B cell (primary cell): ENCODE measurements at regions not wholly inside any gene's neighbourhood (a gene's known extent, or its start where the extent isn't known, plus 50 kb on each side); places are given as distances from the start of the nearest gene placed in this dataset.

Source experiments
- ATAC-seq: fragments of 200-7000 bp; cut with Tn5 transposase; one replicate; pipeline ENCODE4 v1.10.0; 2021; ENCODE audit warnings: low read depth, mild to moderate bottlenecking, moderate number of reproducible peaks, moderate library complexity
- CTCF ChIA-PET: fragments of 350-600 bp; sonication (Branson Sonifier 250); formaldehyde crosslinking; loops from one replicate; lab custom pipeline; 2021; ENCODE audit warnings: antibody characterized with exemption, inconsistent platforms; lab: Charles Lee
- POLR2A ChIA-PET: fragments of 350-600 bp; sonication (Branson Sonifier 250); formaldehyde crosslinking; loops from one replicate; lab custom pipeline; 2021; ENCODE audit warnings: antibody characterized with exemption; lab: Charles Lee
- DNase-seq: peaks from one replicate; pipeline ENCODE4 v3.0.0; 2013
- H2AFZ ChIP-seq: 2 replicates; pipeline ENCODE4 v1.6.1; 2012; ENCODE audit warnings: mild to moderate bottlenecking, low read depth, low read length; ENCODE audit not compliant: insufficient read depth, poor library complexity, severe bottlenecking
- H3K27ac ChIP-seq, 2 donors: 1 replicate in 1 of 2; 2 replicates in 1 of 2; pipeline ENCODE4 v1.5.1; 2012 to 2013; ENCODE audit warnings: low read length in 2 of 2, mild to moderate bottlenecking in 2 of 2, moderate library complexity in 1 of 2
- H3K27me3 ChIP-seq, 4 experiments: fragments of 200-600 bp in 1 of 4; sonication (generic) in 1 of 4; replicated peaks in 1 of 4; 1 replicate in 2 of 4; 2 replicates in 2 of 4; pipeline versions ENCODE4 v1.6.1 to v1.7.0; 2013 to 2016; ENCODE audit warnings: low read length in 3 of 4, mild to moderate bottlenecking in 2 of 4, mixed read lengths in 1 of 4, moderate library complexity in 1 of 4; ENCODE audit not compliant: insufficient read depth in 4 of 4, control insufficient read depth in 3 of 4; ENCODE audit errors: control extremely low read depth in 1 of 4
- H3K36me3 ChIP-seq, 2 experiments: replicated peaks in 1 of 2; 1 replicate in 1 of 2; 2 replicates in 1 of 2; pipeline versions ENCODE4 v1.6.1 to v1.7.1; 2013; ENCODE audit warnings: low read length in 1 of 2; ENCODE audit not compliant: insufficient read depth in 2 of 2, control insufficient read depth in 1 of 2; ENCODE audit errors: control extremely low read depth in 1 of 2, extremely low read depth in 1 of 2
- H3K4me1 ChIP-seq, 2 donors: fragments of 200-600 bp in 1 of 2; sonication (generic) in 1 of 2; 1 replicate in 1 of 2; 2 replicates in 1 of 2; pipeline versions ENCODE4 v1.5.1 to v1.6.1; 2013 to 2017; ENCODE audit warnings: low read length in 2 of 2; ENCODE audit not compliant: control insufficient read depth in 2 of 2, insufficient read depth in 2 of 2
- H3K4me2 ChIP-seq: replicated peaks from 2 replicates; pipeline ENCODE3; 2012; ENCODE audit warnings: mild to moderate bottlenecking, low read depth, low read length; ENCODE audit not compliant: poor library complexity, severe bottlenecking
- H3K4me3 ChIP-seq, 5 experiments: fragments of 200-600 bp in 1 of 5; sonication (generic) in 1 of 5; 1 replicate in 3 of 5; 2 replicates in 2 of 5; pipeline versions ENCODE4 v1.5.1 to v1.7.0; 2011 to 2016; ENCODE audit warnings: low read length in 4 of 5, mild to moderate bottlenecking in 4 of 5, low read depth in 2 of 5, control low read depth in 1 of 5, moderate library complexity in 1 of 5; ENCODE audit not compliant: insufficient read depth in 1 of 5; ENCODE audit errors: control extremely low read depth in 1 of 5, extremely low read depth in 1 of 5
- H3K79me2 ChIP-seq: fragments of 200-600 bp; sonication (generic); one replicate; pipeline ENCODE4 v1.6.0; 2016; ENCODE audit warnings: low read length; ENCODE audit not compliant: control insufficient read depth, insufficient read depth
- H3K9ac ChIP-seq: fragments of 200-600 bp; sonication (generic); 2 replicates; pipeline ENCODE4 v1.6.1; 2017; ENCODE audit warnings: mild to moderate bottlenecking, low read length, moderate library complexity
- H3K9me3 ChIP-seq, 3 donors: one replicate each; pipeline versions ENCODE4 v1.6.1 to v1.7.1; 2013; ENCODE audit warnings: low read length in 2 of 3; ENCODE audit not compliant: control insufficient read depth in 2 of 3, insufficient read depth in 1 of 3; ENCODE audit errors: control extremely low read depth in 1 of 3
- H4K20me1 ChIP-seq: 2 replicates; pipeline ENCODE4 v1.6.0; 2012; ENCODE audit warnings: mild to moderate bottlenecking, low read length; ENCODE audit not compliant: insufficient read depth, control insufficient read depth, poor library complexity, severe bottlenecking
- H3K27ac Mint-ChIP-seq: one replicate; pipeline ENCODE4 v1.8.0; 2021; ENCODE audit warnings: mixed read lengths
- H3K27me3 Mint-ChIP-seq: one replicate; pipeline ENCODE4 v1.8.0; 2021; ENCODE audit warnings: mixed read lengths
- H3K4me1 Mint-ChIP-seq: one replicate; pipeline ENCODE4 v1.8.0; 2021; ENCODE audit warnings: mixed read lengths
- H3K4me3 Mint-ChIP-seq: one replicate; pipeline ENCODE4 v1.8.0; 2021; ENCODE audit warnings: mixed read lengths
- H3K9me3 Mint-ChIP-seq: one replicate; pipeline ENCODE4 v1.8.0; 2022; ENCODE audit warnings: mixed read lengths; ENCODE audit not compliant: insufficient read depth
- EZH2 ChIP-seq: IDR thresholded peaks from 2 replicates; pipeline ENCODE4 v1.6.1; 2012; ENCODE audit warnings: borderline replicate concordance, low read depth, mild to moderate bottlenecking, moderate library complexity, low read length; ENCODE audit not compliant: insufficient read depth, poor library complexity, severe bottlenecking
- WGBS: methylation state at CpG from one replicate; pipeline ENCODE4 v1.1.5; 2013; ENCODE audit warnings: missing lambda C conversion rate; ENCODE audit not compliant: insufficient coverage; 5-methylcytosine and 5-hydroxymethylcytosine counted together
- intact Hi-C: fragments of 100-400 bp; cut with micrococcal nuclease; formaldehyde crosslinking; loops from one replicate; pipeline ENCODE4 v1.10.0; 2022
- TF ChIP-seq, protein P1 (sequence below): fragments of 200-600 bp; IDR thresholded peaks from one replicate; pipeline ENCODE4 v1.8.0; 2022; ENCODE audit warnings: antibody characterized with exemption, mild to moderate bottlenecking

DNA sequence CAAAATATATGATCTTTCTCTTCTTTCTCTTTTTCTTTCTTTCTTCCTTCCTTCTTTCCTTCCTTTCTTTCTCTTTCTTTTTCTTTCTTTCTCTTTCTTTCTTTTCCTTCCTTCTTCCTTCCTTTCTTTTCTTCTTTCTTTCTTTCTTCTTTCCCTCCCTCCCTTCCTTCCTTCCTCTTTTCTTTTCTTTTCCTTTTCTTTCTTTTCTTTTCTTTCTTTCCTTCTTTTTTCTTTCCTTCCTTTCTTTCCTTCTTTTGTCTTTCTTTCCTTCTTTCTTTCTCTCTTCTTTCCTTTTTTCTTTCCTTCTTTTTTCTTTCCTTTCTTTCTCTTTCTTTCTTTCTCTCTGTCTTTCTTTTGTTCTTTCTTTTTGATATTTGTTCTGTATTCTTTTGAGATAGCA, 1356.0 kb upstream of the SEL1L start:
- no peak overlapping the region for H2AFZ ChIP-seq
- no peak for TF ChIP-seq EZH2
- TF ChIP-seq, protein P1, sequence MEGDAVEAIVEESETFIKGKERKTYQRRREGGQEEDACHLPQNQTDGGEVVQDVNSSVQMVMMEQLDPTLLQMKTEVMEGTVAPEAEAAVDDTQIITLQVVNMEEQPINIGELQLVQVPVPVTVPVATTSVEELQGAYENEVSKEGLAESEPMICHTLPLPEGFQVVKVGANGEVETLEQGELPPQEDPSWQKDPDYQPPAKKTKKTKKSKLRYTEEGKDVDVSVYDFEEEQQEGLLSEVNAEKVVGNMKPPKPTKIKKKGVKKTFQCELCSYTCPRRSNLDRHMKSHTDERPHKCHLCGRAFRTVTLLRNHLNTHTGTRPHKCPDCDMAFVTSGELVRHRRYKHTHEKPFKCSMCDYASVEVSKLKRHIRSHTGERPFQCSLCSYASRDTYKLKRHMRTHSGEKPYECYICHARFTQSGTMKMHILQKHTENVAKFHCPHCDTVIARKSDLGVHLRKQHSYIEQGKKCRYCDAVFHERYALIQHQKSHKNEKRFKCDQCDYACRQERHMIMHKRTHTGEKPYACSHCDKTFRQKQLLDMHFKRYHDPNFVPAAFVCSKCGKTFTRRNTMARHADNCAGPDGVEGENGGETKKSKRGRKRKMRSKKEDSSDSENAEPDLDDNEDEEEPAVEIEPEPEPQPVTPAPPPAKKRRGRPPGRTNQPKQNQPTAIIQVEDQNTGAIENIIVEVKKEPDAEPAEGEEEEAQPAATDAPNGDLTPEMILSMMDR = peak; percentile 38
- DNase-seq (no peak), ATAC-seq (no peak)
- no peak overlapping the region for H3K27ac ChIP-seq
- Mint-ChIP-seq H3K27ac (no peak overlapping the region), H3K4me1 (no peaks in the 10 kb centered on the region), H3K27me3 (no peaks in the 10 kb centered on the region), H3K9me3 (peaks cover 2% of the 10 kb centered on the region), H3K4me3 (no peak overlapping the region)
- POLR2A ChIA-PET = no interaction called here
- H3K36me3 ChIP-seq = no peaks in the 10 kb centered on the region
- intact Hi-C loops = no loop called here
- H3K79me2 ChIP-seq = no peaks in the 10 kb centered on the region
- no peak overlapping the region for H3K4me3 ChIP-seq
- no peak overlapping the region for H3K9ac ChIP-seq
- no peak overlapping the region for H3K4me2 ChIP-seq
- H3K9me3 ChIP-seq = peaks cover 0 to 3% (median 0%) of the 10 kb centered on the region in 3 donors
- no peaks in the 10 kb centered on the region for H3K4me1 ChIP-seq
- no peaks in the 10 kb centered on the region for H4K20me1 ChIP-seq
- CTCF ChIA-PET = no interaction called here
- no peaks in the 10 kb centered on the region for H3K27me3 ChIP-seq

DNA sequence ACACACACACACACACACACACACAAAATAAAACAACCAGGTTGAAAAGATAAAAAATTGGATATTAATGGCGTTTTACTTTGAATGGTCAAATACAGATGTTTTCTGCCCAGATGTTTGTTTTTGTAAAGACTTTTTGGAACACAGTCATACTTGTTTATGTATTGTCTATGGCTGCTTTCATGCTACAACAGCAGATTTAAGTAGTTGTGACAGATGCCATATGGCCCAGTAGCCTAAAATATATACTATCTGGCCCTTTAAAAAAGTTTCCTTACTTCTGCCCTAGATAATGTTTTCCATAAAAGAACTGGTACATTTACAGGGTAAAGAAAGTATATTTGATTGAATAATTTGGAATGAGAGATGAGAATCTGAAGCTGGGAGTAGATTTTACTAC, 1362.8 kb upstream of the SEL1L start:
- Histone ChIP-seq H3K4me1 (no peaks in the 10 kb centered on the region), H3K4me3 (no peak overlapping the region), H3K4me2 (no peak overlapping the region), H3K36me3 (no peaks in the 10 kb centered on the region), H3K27ac (no peak overlapping the region), H3K9me3 (no peaks in the 10 kb centered on the region), H3K79me2 (no peaks in the 10 kb centered on the region), H3K27me3 (no peaks in the 10 kb centered on the region), H2AFZ (no peak overlapping the region), H4K20me1 (no peaks in the 10 kb centered on the region), H3K9ac (no peak overlapping the region)
- DNase-seq (no peak), ATAC-seq (no peak)
- H3K4me3 Mint-ChIP-seq = no peak overlapping the region
- intact Hi-C loops = no loop called here
- peaks cover 3% of the 10 kb centered on the region for H3K9me3 Mint-ChIP-seq
- ChIA-PET CTCF (no interaction called here), POLR2A (no interaction called here)
- TF ChIP-seq, protein P1 = no peak
- TF ChIP-seq EZH2 = no peak
- H3K27ac Mint-ChIP-seq = no peak overlapping the region
- H3K4me1 Mint-ChIP-seq = no peaks in the 10 kb centered on the region
- H3K27me3 Mint-ChIP-seq = no peaks in the 10 kb centered on the region
- no CpG with 5 or more reads among the region's 1 CpG for WGBS
